ENCODE measurements at regions not wholly inside any gene's neighbourhood (a gene's known extent, or its start where the extent isn't known, plus 50 kb on each side); places are given as distances from the start of the nearest gene placed in this dataset.

GRCh38 chr14:85090681-85091080 is 439.3 kb upstream of the FLRT2 start:
- TF ChIP-seq CTCF (IDR thresholded peaks at IDR 0.05) (no peak), POLR2AphosphoS5 (IDR thresholded peaks at IDR 0.05) (no peak)
